Coronary artery (tissue), 2 donors: ENCODE measurements at regions not wholly inside any gene's neighbourhood (a gene's known extent, or its start where the extent isn't known, plus 50 kb on each side); places are given as distances from the start of the nearest gene placed in this dataset.
A peak's percentile ranks its signal among the peaks of the same experiment; 100 is the strongest.
"Not testable (repeated sequence)": the region's sequence is repeated elsewhere in the genome, so short reads cannot be mapped to it uniquely, and the experiment has no call there.

Experiments
- DNase-seq: peaks from one replicate; pipeline ENCODE4 v3.0.0-alpha.2; 2017; ENCODE audit warnings: low spot score
- H3K27ac ChIP-seq, 2 donors: fragments of 200-600 bp; sonication (generic); one replicate each; pipeline ENCODE4 v1.5.1; 2016 to 2019
- H3K4me3 ChIP-seq: fragments of 200-600 bp; sonication (generic); 2 replicates; pipeline ENCODE4 v1.5.1; 2016; ENCODE audit warnings: mild to moderate bottlenecking, moderate library complexity
- CTCF ChIP-seq: fragments of 200-600 bp; sonication (generic); IDR thresholded peaks from one replicate; pipeline ENCODE4 v1.5.1; 2019; ENCODE audit warnings: antibody characterized with exemption

- H3K27ac ChIP-seq, result no peak overlapping the region
- H3K4me3 ChIP-seq, result no peak overlapping the region
- no peak for TF ChIP-seq CTCF
- no peak for DNase-seq
These were observed 68.1 kb downstream of the DLL1 start for GRCh38 chr6:170222498-170223471.

DNA sequence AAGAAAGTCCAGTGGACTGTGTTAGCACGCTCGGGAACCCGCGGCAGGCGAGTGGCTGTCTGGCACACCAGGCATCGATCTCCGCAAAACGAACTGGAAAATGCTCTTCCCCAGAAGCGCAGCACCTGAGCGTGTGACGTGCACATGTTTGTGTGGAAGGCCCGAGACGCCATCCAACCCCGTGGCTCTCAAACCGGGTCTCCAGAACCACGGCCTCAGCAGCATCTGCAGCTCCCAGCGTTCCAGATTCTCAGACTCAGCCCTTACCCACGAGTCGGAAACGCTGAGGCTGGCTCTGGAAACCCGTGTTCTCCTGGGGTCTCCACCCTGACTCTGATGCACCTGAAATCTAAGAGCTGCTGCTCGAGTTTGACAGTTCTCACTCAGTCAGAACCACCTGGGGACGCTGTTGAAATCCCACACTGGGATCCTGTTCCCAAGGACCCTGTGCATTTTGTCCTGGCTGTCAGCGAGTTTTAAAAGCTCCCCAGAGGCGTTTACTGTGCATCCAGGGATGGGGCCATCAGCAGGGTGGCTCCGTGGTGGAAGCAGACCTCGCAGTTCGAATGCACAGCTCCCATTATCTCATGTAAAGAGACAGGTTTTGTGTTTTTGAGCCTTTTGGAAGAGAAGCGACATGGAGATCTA, 69.0 kb downstream of the DLL1 start:
- DNase-seq, result no peak
- no peak overlapping the region for H3K4me3 ChIP-seq
- H3K27ac ChIP-seq, result no peak overlapping the region
- TF ChIP-seq CTCF, result no peak

DNA sequence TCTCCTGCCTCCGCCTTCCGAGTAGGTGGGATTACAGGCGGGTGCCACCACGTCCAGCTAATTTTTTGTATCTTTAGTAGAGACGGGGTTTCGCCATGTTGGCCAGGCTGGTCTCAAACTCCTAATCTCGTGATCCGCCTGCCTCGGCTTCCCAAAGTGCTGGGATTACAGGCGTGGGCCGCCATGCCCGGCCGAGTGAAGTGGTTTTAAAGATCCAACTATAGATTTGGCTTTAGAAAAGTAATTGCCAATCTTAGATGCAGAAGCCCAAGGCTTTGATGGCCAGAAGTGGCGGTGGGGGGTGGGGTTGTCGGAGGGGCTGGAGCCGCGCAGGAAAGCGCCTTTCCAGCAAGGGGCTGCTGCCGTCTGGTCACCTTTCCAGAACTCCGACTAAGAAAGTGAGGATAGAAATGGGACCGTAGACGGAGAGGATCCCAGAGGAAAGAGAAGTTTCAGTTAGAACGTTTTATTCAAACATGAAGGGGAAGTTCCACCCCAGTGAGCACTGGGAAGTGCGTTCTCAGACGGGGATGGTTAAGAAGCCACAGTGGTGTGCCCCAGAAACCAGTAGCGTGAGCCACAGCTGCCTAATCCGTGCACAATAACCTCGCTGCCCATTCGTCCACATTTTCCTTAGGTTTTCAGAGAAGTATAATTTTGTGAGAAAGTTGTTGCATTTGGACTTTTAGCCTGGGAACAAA, 69.7 kb downstream of the DLL1 start:
- no peak overlapping the region for H3K4me3 ChIP-seq
- peak; percentile 40 for DNase-seq
- H3K27ac ChIP-seq, result no peak overlapping the region
- no peak for TF ChIP-seq CTCF

DNA sequence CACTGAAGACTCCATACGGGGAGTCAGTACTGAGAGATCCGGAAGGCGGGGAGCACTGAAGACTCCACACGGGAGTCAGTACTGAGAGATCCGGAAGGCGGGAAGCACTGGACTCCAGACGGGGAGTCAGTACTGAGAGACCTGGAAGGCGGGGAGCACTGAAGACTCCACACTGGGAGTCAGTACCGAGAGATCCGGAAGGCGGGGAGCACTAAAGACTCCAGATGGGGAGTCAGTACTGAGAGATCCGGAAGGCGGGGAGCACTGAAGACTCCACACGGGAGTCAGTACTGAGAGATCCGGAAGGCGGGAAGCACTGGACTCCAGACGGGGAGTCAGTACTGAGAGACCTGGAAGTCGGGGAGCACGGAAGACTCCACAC, 77.2 kb downstream of the DLL1 start:
- not testable (repeated sequence) for H3K27ac ChIP-seq, H3K4me3 ChIP-seq
- DNase-seq, result peak; percentile 40

DNA sequence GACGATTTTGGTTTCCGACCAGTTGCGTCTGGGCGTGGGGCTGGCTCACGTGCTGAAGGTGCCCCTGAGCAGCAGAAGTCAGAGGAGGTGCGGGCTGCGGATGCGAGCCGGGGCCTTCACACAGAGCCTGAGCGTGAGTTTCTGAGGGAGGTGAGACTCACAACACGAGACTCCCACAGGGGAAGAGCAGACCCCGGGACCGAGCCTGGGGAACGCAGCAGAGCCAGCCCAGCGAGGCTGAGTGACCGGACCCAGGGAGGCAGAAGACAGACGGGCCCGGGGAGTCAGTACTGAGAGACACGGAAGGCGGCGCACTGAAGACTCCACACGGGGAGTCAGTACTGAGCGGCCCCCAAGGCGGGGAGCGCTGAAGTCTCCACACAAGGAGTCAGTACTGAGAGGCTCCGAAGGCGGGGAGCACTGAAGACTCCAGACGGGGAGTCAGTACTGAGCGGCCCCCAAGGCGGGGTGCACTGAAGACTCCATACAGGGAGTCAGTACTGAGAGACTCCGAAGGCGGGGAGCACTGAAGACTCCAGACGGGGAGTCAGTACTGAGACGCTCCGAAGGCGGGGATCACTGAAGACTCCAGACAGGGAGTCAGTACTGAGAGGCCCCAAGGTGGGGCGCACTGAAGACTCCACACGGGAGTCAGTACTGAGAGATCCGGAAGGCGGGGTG, 77.8 kb downstream of the DLL1 start:
- DNase-seq, result peak; percentile 60
- no peak for TF ChIP-seq CTCF
- Histone ChIP-seq H3K27ac (no peak overlapping the region), H3K4me3 (no peak overlapping the region)

DNA sequence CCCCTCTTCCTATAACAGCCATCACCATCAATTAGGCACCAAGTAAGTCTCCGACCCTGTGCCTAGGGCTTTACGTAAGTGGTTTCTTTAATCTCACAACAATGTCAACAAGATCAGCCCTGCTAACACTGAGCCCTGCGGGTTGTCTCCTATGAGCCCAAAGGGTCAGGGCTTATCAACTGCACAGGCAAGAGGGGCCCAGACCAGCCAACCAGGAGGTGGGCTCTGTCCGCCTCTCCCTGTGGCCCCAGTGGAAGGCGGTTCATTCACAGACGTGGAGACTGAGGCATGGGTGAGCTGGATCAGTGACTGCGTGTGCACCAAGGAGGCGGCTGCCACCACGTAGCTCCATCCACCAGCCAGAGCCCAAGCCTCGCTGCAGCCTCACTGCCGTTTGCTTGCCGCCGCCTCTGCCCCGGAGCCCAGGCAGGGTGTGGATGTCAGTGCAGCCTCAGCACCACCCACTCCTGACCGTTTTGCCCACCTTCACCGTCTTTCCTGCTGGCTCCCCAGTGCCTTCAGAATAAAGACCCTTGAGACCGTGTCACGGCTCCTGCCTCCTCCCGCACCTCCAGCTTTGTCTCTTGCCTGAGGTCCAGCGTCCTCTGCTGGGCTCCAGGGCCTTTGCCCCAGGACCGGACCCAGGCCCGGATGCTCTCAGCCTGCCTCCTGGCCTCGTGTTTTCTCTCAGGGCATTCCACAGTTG, 78.7 kb downstream of the DLL1 start:
- no peak for TF ChIP-seq CTCF
- peak; percentile 43 for DNase-seq
- no peak overlapping the region for H3K27ac ChIP-seq
- no peak overlapping the region for H3K4me3 ChIP-seq
